ENCODE measurements at regions not wholly inside any gene's neighbourhood (a gene's known extent, or its start where the extent isn't known, plus 50 kb on each side); places are given as distances from the start of the nearest gene placed in this dataset.

- no peak for DNase-seq (ENCODE audit: low spot score)
Observed at GRCh38 chrX:134747006-134747405, 50.0 kb downstream of the PABIR2 start.

GRCh38 chrX:134746410-134746785 lies 50.6 kb downstream of the PABIR2 start:
- no peak for DNase-seq (ENCODE audit: low spot score)

- no peak for DNase-seq (ENCODE audit: low spot score)
Observed at GRCh38 chrX:134745636-134746409, 51.2 kb downstream of the PABIR2 start.

- no peak for DNase-seq (ENCODE audit: low spot score)
Observed at GRCh38 chrX:134743091-134743490, 53.9 kb downstream of the PABIR2 start.

GRCh38 chrX:134742573-134742972 lies 54.4 kb downstream of the PABIR2 start:
- DNase-seq (ENCODE audit: low spot score), result no peak

- DNase-seq (ENCODE audit: low spot score), result no peak
Observed at GRCh38 chrX:134741746-134742145, 55.3 kb downstream of the PABIR2 start.

GRCh38 chrX:134738986-134739740 lies 57.8 kb downstream of the PABIR2 start:
- no peak for DNase-seq (ENCODE audit: low spot score)

- DNase-seq (ENCODE audit: low spot score), result no peak
Observed at GRCh38 chrX:134738445-134738844, 58.6 kb downstream of the PABIR2 start.

- no peak for DNase-seq (ENCODE audit: low spot score)
Observed at GRCh38 chrX:134737721-134738369, 59.2 kb downstream of the PABIR2 start.

GRCh38 chrX:134737061-134737460 lies 59.9 kb downstream of the PABIR2 start:
- no peak for DNase-seq (ENCODE audit: low spot score)

GRCh38 chrX:134736356-134736755 lies 60.6 kb downstream of the PABIR2 start:
- DNase-seq (ENCODE audit: low spot score), result no peak

- no peak for DNase-seq (ENCODE audit: low spot score)
Observed at GRCh38 chrX:134735015-134735414, 62.0 kb downstream of the PABIR2 start.

- DNase-seq (ENCODE audit: low spot score), result no peak
Observed at GRCh38 chrX:134734466-134734952, 62.5 kb downstream of the PABIR2 start.

GRCh38 chrX:134733591-134733990 lies 63.4 kb downstream of the PABIR2 start:
- no peak for DNase-seq (ENCODE audit: low spot score)

GRCh38 chrX:134732676-134733075 lies 64.3 kb downstream of the PABIR2 start:
- no peak for DNase-seq (ENCODE audit: low spot score)

GRCh38 chrX:134732152-134732551 lies 64.9 kb downstream of the PABIR2 start:
- DNase-seq (ENCODE audit: low spot score), result no peak

GRCh38 chrX:134727363-134727762 lies 69.1 kb upstream of the PLAC1 start:
- peak; percentile 2 for DNase-seq (ENCODE audit: low spot score)

GRCh38 chrX:134725103-134725690 lies 66.9 kb upstream of the PLAC1 start:
- DNase-seq (ENCODE audit: low spot score), result no peak

GRCh38 chrX:134721766-134722532 lies 63.7 kb upstream of the PLAC1 start:
- DNase-seq (ENCODE audit: low spot score), result no peak

- DNase-seq (ENCODE audit: low spot score), result peak; percentile 7
Observed at GRCh38 chrX:134718966-134719317, 60.7 kb upstream of the PLAC1 start.

GRCh38 chrX:134718105-134718965 lies 60.1 kb upstream of the PLAC1 start:
- no peak for DNase-seq (ENCODE audit: low spot score)

Measured in NAMALWA (cell line).